ENCODE measurements at regions not wholly inside any gene's neighbourhood (a gene's known extent, or its start where the extent isn't known, plus 50 kb on each side); places are given as distances from the start of the nearest gene placed in this dataset.

- H3K9me3 ChIP-seq (ENCODE audit: insufficient read depth in 2 of 2, low read depth in 1 of 2, low read length in 1 of 2) = no peaks in the 10 kb centered on the region
- ChIA-PET POLR2A (ENCODE audit: partially characterized antibody) (no interaction called here), CTCF (ENCODE audit: partially characterized antibody) (no interaction called here)
- peaks cover 0 to 6% (median under 1%) of the 10 kb centered on the region in 4 experiments; a peak in 4 of 7 replicates for H3K27me3 ChIP-seq (replicated peaks in 1 of 4; ENCODE audit: control insufficient read depth in 3 of 4, extremely low read depth in 1 of 4, insufficient read depth in 3 of 4, low read length in 3 of 4)
- H4K91ac ChIP-seq (replicated peaks; ENCODE audit: insufficient read length, low read length) = no peak overlapping the region
- no peak overlapping the region for H3K4ac ChIP-seq (replicated peaks; ENCODE audit: insufficient read length, low read depth, low read length)
- H2BK15ac ChIP-seq (ENCODE audit: low read length) = no peak overlapping the region
- H3K9ac ChIP-seq (replicated peaks in 1 of 4; ENCODE audit: extremely low read depth in 1 of 4, low read depth in 3 of 4, low read length in 3 of 4) = no peak overlapping the region
- H4K20me1 ChIP-seq (replicated peaks in 1 of 2; ENCODE audit: control insufficient read depth in 1 of 2, insufficient read depth in 2 of 2, low read length in 2 of 2) = no peaks in the 10 kb centered on the region
- H2BK5ac ChIP-seq (ENCODE audit: low read depth, low read length) = no peak overlapping the region
- H3K79me1 ChIP-seq (ENCODE audit: low read depth, low read length) = no peaks in the 10 kb centered on the region
- H3K27ac ChIP-seq (ENCODE audit: low read depth, low read length) = no peak overlapping the region
- no peaks in the 10 kb centered on the region for H3K79me2 ChIP-seq (ENCODE audit: control insufficient read depth in 1 of 2, insufficient read depth in 2 of 2, low read length in 2 of 2)
- WGBS, 2 experiments (ENCODE audit: extremely low coverage in 1 of 2, insufficient coverage in 1 of 2, insufficient read length in 1 of 2, insufficient replicate concordance in 2 of 2, low coverage in 1 of 2, low lambda C conversion rate in 2 of 2, missing lambda C conversion rate in 1 of 2) = 71% methylated on average over 2 of the region's 2 CpGs; no CpG with 5 or more reads in 1 of the 2 experiments
- no peak overlapping the region for H4K8ac ChIP-seq (ENCODE audit: extremely low read depth, insufficient read depth, low read length)
- no peak overlapping the region for H3K14ac ChIP-seq (ENCODE audit: insufficient read length)
- no peak overlapping the region for H2BK120ac ChIP-seq (replicated peaks; ENCODE audit: low read depth, low read length)
- peaks cover 2 to 7% (median 4%) of the 10 kb centered on the region in 4 experiments; a peak in 4 of 7 replicates for H3K4me1 ChIP-seq (replicated peaks in 1 of 4; ENCODE audit: control insufficient read depth in 3 of 4, insufficient read depth in 4 of 4, low read length in 3 of 4)
- no peak overlapping the region for H3K4me3 ChIP-seq (ENCODE audit: extremely low read depth in 1 of 4, insufficient read depth in 2 of 4, low read depth in 3 of 4, low read length in 4 of 4)
- no peak overlapping the region for H2AFZ ChIP-seq (ENCODE audit: low read length)
- no peak overlapping the region for H2BK12ac ChIP-seq (ENCODE audit: low read depth, low read length)
- no peak for TF ChIP-seq BACH1 (IDR thresholded peaks at IDR 0.05; ENCODE audit: low read length)
- TF ChIP-seq SIRT6 (IDR thresholded peaks at IDR 0.05; ENCODE audit: low read length) = no peak
- TF ChIP-seq POLR2A (IDR thresholded peaks at IDR 0.05; ENCODE audit: control extremely low read depth in 1 of 2, low read depth in 2 of 2, low read length in 2 of 2) = no peak
- TF ChIP-seq RFX5 (IDR thresholded peaks at IDR 0.05; ENCODE audit: borderline replicate concordance, low read depth, low read length) = no peak
- TF ChIP-seq SIX5 (IDR thresholded peaks at IDR 0.05; ENCODE audit: low read depth, low read length) = no peak
- no peak for TF ChIP-seq ZNF274 (IDR thresholded peaks at IDR 0.05; ENCODE audit: borderline replicate concordance, extremely low read depth, low read length)
- TF ChIP-seq NRF1 (IDR thresholded peaks at IDR 0.05; ENCODE audit: low read depth, low read length) = no peak
- no peak overlapping the region for H4K5ac ChIP-seq (ENCODE audit: insufficient read length, low read depth, low read length)
- no peak overlapping the region for H3K56ac ChIP-seq (replicated peaks; ENCODE audit: insufficient read length, low read depth, low read length)
- DNase-seq (ENCODE audit: low read depth in 1 of 2, low spot score in 2 of 2) (no peak), FAIRE-seq (no peak)
- H2BK20ac ChIP-seq (ENCODE audit: low read length) = no peak overlapping the region
- no peaks in the 10 kb centered on the region for H3K23me2 ChIP-seq (ENCODE audit: low read depth, low read length)
- no peak overlapping the region for H3K4me2 ChIP-seq (ENCODE audit: insufficient read depth in 1 of 2, low read depth in 2 of 2, low read length in 2 of 2)
- no peak overlapping the region for H3K18ac ChIP-seq (ENCODE audit: extremely low read depth, low read length)
- no peaks in the 10 kb centered on the region for H3K36me3 ChIP-seq (ENCODE audit: control insufficient read depth in 2 of 4, insufficient read depth in 4 of 4, low read length in 3 of 4)
- no peak overlapping the region for H3K23ac ChIP-seq (ENCODE audit: insufficient read length)
- H2AK5ac ChIP-seq (ENCODE audit: low read depth, low read length) = no peak overlapping the region
Observed at GRCh38 chr2:103784261-103784660, 1022.4 kb downstream of the TMEM182 start.

Measured in H1 (cell line).